Globus pallidus (tissue), 1 donor: ENCODE measurements at regions not wholly inside any gene's neighbourhood (a gene's known extent, or its start where the extent isn't known, plus 50 kb on each side); places are given as distances from the start of the nearest gene placed in this dataset.
"Not testable (repeated sequence)": the region's sequence is repeated elsewhere in the genome, so short reads cannot be mapped to it uniquely, and the experiment has no call there.

Experiments
- DNase-seq: peaks from one replicate; pipeline ENCODE4 v3.0.0-alpha.2; 2015; ENCODE audit warnings: low spot score

DNA sequence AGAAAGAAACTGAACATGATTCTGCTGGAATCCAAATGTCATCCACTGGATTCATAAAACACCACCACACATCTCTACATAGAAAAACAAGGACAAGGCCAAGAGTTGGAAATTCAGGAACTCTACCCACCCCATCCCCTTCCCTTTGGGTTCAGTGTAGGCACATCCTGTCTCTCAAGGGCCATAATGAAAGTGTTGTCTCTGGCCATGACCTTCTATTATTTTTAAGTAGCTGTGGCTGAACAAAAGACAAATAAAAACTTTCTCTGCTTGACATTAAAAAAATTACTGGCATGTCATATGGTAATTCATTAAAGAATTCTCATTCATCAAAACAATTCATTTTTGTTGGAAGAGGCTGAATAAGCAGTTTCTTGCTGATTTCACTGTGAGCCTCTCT, 54.9 kb upstream of the ZBTB18 start:
- DNase-seq, result no peak

DNA sequence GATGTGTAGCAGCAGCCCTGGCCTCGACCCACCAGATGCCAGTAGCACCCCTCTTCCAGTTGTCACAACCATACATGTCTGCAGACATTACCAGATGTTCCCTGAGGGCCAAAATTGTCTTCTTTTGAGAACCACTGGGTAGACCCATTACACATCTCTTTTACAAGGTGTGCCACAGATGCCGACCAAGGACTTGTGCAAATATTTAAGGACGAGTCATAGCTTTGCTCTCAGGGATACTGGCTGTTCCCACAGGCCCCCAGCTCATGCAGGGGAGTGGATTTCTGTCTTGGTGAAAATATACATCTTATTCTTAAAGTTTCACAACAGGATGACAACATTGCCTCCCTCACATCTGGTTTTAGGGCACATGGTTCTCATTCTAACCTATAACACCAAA, 59.4 kb upstream of the ZBTB18 start:
- DNase-seq, result no peak

DNA sequence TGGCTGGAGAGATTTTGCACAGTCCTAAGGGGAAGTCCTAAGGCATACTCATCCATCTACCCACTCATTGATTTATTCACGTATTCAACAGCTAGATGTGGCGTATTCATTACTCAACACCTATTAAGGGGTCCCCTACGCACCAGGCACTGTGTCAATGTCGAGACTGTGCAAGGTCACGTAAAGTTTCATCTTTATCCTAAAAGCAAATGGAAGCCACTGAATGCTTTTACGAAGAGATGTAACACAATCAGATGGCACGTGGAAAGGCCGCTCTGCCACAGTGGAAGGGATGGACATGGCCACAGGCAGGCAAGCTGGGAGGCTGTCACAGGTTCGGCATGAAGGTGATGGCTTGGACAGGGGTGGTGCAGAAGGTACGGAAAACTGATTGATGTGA, 66.3 kb upstream of the ZBTB18 start:
- no peak for DNase-seq

DNA sequence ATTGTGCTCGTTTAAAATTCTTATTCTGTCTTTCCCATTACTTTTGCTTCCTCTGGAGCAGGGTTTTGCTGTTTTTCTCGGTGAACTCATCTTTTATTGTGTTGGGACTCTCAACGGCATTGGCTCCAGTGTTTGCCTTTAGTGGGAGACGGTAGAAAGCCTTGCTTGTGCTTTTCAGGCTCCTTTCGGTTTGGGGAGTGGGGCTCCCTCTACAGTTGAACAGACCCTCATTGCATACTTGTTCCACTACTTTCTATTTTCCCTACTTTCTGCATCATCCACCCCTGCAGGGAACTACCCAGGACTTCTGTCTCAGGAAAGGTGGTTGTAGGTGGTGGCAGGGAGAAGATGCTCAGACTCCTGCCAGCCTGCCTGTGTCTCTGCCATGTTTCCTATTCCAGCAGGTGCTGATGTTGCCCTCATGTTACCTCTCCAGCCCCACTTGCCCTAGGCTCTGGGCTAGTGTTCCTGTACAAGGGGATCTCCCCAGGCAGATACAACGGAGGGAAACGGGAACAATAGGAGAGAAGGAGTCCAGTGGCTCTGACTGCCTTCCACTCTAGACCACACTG, 68.5 kb upstream of the ZBTB18 start:
- DNase-seq, result no peak

DNA sequence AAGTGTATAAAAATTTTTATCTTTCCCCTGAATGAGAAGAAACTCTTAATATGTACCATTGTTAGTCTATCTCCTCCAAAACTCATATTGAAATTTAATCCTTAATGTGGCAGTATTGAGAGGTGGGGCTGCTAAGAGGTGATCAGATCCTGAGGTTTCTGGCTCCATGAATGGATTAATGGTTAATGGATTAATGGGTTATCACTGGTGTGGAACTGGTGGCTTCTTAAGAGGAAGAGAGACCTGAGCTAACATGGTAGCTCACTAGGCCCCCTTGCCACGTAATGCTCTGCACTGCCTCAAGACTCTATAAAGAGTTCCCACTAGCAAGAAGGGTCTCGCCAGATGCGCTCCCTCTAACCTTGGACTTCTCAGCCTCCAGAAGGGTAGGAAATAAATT, 70.6 kb upstream of the ZBTB18 start:
- no peak for DNase-seq

DNA sequence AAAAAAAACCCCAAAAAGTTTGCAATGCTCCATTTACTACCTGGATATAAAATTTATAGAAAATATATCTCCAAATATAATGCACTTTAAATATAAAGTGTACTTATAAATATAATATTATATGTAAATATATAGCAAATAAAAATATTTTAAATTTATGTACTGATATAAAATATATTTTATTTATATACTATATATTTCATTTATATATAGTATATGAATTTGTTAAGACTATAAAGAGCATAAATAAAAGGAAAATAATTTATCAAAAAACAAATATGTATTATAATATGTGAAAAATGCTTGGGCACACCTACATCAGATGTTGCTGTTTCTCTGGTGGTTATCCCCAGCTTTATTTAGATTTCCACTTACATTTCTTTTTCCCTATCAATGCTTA, 71.0 kb upstream of the ZBTB18 start:
- no peak for DNase-seq

DNA sequence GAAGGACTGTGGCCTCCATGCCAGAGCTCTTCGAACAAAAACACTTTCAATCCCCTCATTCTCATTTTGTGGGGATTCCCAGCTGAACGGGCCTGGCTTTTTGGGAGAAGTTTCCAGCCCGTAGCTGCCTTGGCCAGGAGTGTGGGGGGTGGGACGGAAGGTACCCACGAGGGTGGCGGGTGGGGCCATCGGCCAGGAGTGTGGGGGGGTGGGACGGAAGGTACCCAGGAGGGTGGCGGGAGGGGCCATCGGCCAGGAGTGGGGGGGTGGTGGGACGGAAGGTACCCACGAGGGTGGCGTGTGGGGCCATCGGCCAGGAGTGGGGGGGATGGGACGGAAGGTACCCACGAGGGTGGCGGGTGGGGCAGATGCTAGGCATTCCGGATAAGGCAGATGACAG, 71.7 kb upstream of the ZBTB18 start:
- no peak for DNase-seq

DNA sequence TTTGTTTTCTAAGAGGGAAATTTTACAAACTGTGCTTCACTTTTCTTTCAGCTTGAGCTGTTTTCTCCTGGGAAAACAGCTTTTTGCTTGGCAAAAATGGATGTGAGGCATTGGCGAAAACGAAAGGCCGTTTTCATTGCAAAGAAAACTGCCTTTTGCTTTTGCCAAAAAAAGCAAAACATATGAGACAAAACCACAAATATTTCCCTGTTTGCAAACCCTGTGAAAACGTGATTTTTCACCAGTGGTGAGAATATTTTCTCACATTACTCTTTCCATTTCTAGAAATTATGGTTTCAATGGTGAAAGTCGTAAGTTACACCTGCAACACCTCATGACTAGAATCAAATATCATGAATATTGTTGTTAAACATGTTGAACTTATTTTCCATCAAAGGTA, 74.0 kb upstream of the ZBTB18 start:
- no peak for DNase-seq

DNA sequence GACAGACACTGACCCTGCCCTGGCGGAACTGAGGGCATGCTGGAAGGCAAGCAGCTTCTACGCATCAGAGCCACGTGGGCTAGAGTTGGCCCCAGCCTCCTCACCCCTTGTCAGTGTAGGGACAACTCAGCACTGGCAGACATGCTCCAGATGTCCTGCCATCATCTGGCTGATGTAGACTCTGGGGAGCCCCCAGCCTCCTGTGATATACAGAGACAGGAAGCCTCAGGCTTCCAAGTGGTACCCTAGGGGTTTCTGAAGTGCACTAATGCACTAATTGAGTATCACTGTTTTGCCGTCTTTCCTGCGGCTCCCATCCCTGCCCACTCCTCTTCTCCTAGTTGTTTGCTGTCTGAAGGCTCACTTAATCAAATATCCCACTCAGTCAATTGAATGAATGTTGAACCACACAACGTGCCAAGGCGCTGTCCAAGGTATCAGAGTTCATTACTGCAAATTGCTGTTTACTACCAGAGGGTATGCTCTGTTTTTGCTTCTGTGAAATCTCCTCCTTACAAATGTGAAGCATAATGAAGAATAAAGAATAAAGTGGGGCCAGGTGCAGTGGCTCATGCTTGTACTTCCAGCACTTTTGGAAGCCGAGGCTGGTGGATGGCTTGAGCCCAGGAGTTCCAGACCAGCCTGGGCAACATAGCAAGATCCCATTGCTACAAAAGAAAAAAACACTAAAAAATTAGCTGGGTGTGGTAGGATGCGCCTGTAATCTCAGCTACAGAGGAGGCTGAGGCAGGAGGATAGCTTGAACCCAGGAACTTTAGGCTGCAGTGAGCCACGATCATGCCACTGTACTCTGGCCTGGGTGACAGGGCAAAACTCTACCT, 76.4 kb upstream of the ZBTB18 start:
- no peak for DNase-seq

DNA sequence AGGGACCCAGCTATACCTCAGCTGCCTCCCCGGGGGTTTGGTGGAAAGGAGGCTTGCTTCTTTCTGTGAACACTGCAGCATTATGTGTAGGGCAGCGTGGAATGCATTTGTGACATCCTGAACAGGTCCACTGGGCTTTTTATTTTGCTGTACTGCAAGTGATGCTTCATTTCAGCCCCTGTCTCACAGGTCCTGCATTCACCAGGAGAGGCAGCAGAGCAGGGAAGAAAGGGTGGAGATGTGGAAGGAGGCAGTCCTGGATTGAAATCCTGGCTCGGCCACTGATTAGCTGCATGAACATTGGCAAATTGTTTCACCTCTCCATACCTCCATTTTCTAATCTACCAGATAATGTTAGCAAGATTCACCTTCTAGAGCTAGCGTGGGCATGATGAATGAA, 77.9 kb upstream of the ZBTB18 start:
- no peak for DNase-seq

DNA sequence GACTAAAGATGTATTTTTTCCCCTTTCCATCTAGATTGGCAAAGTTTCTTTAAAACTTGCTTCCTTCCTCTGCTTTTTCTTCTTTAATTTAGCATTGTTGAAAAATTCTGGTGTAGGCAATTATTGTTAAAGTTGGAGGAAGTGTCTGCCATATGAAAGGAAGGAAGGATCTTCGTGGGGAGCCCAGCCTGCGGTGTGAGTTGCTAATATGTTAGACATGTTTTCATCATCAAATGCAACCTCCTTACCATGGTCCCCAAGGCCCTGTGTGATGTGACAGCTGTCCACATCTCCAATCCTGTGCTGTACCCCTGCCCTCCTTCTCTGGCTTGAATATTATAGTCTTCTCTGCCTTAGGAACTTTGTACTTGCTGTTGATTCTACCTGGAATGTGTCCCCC, 81.0 kb upstream of the ZBTB18 start:
- DNase-seq, result no peak

DNA sequence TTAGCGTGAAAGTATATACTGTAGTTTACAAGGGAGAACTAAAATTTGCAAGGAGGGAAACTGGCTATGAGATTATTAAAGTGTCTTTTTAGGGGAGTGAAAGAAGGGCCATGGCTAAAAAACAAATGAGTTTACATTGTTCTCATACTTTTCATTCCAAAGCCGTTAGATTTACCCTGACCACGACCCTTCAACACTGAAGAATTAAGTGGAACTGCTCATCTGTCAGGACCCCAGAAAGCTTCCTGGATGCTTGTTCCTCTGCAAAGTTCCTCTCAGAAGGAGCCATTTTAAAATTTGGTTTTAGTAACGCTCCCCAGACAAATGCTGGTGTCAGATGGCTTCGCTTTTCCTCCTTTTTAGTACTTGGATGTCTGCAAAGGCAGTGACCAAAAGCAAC, 82.7 kb upstream of the ZBTB18 start:
- no peak for DNase-seq

DNA sequence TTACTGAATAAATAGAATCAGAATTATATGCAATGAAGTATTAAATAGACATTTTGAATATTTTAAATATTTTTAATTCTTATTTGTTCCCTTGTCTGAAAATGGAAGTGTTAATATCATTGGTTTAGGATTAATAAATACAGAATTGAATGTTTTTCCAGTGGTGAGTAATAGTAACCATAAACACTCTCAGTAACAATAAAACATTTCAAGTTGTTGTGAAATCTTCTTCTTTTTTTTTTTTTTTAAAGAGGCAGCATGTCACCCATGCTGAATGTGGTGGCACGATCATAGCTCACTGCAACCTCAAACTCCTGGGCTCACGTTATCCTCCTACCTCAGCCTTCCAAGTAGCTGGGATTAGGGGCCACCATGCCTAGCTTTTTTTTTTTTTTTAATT, 86.2 kb upstream of the ZBTB18 start:
- DNase-seq, result no peak

DNA sequence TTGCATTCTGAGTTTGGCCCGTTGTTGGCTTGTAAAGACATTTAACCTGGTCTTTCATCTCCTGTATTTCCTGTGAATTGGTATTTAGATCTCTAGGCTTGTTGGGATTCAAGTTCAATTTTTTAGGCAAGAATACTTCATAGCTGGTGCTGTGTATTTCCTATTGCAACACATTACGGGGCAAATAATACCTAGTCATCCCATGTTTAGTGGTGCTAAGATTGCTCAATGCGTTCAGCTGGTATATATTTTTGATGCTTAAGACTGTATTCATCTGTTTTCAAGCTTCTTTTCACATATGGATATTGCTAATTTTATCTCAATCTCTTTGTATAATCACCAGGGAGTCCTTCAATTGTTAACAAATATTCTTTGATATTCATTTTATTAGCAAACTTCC, 87.5 kb upstream of the ZBTB18 start:
- DNase-seq, result no peak

DNA sequence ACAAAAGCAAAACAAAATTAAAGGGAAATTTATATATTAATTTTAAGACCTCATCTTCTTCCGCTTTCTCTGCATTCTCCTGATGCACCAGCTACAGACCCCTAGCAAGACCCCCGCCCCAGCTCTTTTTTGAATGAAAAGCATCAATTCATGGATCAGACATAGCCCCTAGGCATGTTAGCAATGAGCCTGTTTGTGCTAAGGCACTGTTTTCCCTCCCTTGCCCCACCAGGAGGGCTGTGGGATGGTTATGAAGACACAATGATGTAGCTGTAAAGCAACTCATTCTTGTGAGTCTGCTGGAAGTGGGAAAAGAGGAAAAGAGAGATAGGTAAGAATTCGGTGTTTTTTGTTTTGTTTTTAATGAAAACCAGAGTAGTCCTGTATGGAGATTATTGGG, 88.5 kb upstream of the ZBTB18 start:
- no peak for DNase-seq

DNA sequence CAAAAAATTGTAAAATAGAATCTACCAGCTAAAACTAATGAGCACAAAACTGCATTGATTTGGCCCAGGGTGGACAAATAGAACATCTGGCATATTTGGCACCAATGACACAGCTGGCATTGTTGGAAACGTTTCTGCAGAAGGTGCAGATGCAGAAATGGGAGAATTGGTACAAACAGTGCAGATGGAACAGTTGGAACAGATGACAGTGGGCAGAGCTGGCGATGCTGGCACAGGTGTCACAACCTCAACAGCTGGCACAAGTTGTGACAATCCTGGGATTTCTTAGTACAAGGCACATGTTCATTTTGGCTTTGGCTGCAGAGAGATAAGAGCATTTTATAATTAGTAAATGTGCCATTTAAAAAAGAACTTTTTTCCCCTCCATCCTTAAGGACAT, 91.1 kb upstream of the ZBTB18 start:
- DNase-seq, result peak; percentile 34

DNA sequence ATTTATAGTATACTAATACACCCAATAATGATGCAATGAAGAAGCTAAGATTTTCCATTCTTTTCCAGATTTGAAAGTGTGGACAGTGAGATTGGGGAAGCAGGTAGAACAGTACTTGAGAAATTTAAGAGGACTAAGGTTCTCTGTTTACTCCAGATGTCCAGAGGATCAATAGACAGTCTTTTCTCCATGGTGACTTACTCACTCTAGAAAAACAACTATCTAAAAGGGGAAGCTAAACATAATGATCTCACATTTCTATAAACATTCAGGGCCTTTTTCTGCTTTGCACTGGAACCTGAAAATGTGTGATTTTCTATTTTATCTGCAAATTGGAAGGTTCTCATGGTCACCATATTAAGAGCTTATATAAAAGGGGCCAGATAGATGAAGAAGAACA, 93.9 kb upstream of the ZBTB18 start:
- no peak for DNase-seq

DNA sequence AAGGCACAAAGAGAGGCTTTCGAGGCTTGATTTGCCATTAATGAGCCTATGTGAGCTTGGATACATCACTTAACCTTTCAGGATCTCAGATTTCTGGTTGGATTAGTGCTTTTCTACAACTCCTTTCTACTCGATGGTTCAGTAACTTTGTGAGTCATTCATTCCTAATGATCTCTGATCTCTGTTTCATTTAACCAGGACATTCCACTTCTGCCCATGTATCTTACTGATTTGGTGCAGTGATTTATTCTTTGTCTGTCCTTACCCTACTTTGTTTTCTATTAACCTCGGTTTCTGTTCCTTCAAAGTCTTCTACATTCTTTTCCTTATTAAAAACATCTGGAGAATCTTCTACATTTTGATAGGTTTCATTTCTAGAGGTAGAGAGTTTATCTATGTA, 94.6 kb upstream of the ZBTB18 start:
- no peak for DNase-seq

DNA sequence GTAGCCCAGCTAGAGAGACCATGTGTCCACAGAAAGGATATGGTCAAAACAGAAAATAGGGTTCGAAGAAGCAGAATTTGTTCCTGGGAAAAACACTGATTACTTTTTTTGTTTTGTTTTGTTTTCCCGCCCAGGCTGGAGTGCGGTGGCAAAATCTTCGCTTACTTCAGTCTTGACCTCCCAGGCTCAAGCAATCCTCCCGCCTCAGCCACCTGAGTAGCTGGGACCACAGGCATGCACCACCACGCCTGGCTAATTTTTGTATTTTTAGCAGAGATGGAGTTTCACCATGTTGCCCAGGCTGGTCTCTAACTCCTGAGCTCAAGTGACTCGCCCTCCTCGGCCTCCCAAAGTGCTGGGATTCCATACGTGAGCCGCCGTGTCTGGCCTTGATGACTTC, 99.9 kb upstream of the ZBTB18 start:
- DNase-seq, result not testable (repeated sequence)

DNA sequence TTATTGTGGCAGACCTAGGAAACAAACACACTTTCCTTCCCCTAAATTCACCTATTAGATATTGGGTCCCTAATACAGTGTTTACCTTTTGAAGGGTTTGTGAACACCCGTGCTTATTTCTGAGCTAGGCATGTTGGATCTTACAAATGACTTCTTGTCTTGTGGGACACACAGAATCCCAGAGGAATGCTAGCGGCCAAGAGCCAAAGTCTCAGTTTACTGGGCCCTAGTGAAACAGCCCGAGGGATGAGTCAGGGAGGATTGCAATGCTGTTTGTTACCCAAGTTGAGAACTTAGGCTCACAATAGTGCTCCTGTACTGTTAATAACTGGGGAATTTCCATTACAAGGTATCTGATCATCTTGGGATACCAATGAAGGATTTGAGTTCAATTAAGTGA, 100.1 kb upstream of the AKT3 start:
- DNase-seq, result no peak

DNA sequence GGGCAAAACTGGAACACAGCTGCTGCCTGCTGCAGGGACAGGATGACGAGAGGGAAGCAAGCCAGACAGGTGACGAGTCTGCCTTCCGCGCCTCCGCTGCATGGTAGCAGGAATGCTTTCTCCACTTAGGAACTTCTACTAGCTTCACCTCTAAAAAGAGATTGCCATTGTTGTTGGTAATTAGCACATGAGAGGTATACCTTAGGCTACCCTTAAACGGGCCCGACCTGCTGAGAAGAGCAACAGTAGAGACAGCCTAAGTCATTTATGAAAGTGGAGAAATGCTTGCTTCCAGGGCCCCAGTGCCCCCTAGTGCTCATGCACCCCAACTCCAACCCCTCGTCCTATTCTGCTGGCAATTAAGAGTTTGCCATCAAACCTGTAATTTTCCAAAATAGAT, 96.9 kb upstream of the AKT3 start:
- peak; percentile 36 for DNase-seq

DNA sequence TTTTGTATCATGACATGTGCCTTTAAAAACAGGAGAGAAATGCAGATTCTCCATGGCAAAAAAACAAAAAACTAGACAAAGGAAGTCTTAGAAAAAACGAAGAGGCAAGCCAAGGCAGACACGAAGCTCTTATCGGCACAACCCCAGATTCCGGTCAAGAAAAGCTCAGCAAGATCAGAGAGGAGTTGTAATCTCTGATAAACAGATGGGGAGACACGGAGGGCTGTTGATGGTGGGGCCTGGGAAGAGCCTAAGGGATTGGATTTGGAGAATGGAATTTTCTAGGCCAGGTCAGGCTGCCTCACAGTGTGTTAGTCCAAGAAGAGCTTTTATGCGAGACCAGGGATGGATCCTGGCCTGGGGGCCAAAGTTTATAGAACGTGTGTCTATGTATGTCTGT, 96.2 kb upstream of the AKT3 start:
- DNase-seq, result no peak

DNA sequence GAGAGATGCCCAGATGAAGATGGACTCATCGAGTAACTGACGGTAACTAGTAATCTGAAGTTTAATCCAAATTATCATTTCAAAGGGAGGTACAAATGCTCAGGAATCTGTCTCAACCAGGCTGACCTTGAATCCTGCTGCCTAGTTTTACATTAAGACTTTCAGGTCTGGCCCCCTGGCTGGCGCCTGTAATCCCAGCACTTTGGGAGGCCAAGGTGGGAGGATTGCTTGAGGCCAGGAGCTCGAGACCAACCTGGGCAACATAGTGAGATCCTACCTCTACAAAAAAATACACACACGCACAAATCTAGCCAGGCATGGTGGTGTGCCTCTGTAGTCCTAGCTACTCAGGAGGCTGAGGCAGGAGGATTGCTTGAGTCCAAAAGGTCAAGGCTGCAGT, 95.7 kb upstream of the AKT3 start:
- no peak for DNase-seq
